ENCODE measurements at regions not wholly inside any gene's neighbourhood (a gene's known extent, or its start where the extent isn't known, plus 50 kb on each side); places are given as distances from the start of the nearest gene placed in this dataset.
"Not testable (repeated sequence)": the region's sequence is repeated elsewhere in the genome, so short reads cannot be mapped to it uniquely, and the experiment has no call there.

DNA sequence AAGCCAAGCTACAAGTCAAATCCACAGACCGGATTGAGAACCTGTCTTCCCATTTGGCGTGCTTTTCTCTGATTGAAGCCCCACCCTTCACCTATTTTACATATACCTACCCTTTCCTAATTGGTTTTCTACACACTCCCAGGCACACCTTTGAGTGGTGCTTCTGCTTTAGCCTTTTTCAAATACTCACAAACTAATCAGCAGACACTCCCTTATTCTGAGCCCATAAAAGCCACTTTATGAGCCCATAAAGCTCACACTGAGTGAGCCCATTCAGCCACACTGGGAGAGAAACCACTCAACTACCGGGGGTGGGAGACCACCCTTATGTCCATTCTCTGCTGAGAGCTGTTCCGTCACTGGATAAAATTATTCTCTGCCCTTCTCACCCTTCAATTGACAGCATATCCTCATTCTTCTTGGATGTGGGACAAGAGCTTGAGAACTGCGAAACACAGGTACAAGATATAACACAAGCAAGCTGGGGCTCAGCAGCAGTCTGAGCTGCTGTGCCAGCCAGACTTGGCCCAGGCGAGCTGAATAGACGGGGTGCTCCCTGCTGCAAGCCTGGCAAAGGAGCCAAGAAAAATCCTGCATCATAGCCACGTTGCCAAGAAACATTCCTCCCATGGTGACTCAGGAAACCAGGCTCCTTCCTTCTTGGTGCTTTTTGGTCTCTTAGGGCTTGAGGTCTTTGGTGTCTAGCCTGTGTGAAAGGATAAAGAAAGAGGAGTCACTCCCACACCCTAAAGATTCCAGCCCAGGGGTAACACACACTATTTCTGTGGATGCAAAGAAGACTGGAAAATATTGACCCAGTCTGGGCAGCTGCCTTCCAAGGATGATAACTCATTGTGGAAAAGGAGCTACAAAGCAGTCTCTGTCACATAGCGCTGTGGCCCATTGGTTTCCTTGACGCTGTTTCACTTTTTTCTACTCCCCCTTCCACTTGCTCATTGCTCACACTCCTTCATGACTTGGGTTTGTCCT lies 609.7 kb downstream of the MCTP2 start:
- DNase-seq (ENCODE audit: low read depth, low spot score): no peak

DNA sequence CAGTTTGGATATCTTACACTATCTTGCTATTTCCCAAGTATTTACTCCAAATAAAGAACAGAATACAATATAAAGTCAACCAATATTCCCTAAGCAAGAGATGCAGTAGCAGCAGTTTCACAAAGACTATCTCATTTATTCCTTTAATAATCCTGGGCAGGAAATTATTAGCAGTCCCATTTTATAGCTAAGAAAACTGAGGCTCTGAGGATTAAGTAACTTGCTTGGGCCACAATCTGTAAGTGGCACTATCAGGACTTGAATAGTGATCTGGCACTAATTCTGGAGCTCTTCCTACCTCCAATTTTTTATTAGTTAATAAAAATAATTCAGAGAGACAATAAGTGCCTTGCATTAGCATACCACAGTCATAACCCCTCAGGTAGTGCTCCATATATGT lies 611.7 kb downstream of the MCTP2 start:
- DNase-seq (ENCODE audit: low read depth, low spot score): no peak

DNA sequence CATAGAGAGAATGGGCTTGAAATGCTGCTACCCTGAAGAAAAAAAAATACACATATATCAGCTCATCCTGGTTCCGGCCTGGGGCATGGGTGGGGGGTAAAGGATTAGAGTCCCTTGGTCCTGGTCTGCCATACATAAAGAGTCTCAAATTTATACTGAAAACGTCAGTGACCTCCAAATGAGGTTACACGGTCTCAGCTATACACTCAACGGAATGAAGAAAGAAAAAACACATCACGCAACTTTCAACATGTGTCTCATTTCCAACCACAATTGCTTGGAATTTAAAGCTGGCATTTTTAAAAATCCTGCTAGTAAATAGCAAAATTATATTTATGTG lies 612.8 kb downstream of the MCTP2 start:
- DNase-seq (ENCODE audit: low read depth, low spot score): no peak

DNA sequence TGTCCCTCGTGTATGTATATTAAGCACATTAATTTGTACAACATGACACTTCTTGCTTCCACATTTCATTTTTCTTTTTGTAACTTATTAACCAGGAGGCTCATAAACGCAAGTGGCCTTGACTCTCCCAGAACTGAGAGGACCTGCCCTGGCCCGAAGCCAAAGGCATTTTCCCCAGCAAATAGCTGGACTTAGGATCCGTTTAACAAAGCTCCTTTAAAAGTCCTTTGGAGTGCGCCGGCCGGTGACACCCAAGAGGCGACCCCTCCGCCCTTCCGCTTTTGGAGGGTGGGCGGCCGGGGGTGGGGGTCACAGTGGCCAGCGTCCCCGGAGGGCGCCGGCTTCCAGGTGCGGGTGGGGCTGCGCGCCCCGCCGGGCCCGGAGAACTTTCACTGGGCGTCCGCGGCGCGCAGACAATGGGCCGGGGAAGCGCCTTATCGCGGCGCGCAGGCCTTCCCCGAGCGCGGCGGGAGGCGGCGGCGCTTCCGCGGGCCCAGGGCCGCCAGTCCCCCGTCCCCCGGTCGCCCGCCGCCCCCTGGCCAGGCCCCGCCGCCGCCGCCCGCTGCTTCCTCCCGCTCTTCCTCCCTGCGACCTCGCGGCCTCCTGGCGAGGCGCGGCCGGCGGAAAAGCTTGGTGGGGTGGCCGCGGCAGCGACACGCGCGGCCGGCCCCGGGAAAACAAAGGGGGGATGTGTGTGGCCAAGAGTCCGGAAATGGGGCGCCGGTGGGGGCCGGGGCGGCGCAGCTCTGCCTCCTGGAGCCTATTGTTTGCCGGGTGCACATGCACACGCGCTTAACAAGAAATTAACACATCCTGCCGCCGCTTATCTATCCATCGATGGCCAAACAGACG lies 613.4 kb downstream of the MCTP2 start:
- DNase-seq (ENCODE audit: low read depth, low spot score): no peak

DNA sequence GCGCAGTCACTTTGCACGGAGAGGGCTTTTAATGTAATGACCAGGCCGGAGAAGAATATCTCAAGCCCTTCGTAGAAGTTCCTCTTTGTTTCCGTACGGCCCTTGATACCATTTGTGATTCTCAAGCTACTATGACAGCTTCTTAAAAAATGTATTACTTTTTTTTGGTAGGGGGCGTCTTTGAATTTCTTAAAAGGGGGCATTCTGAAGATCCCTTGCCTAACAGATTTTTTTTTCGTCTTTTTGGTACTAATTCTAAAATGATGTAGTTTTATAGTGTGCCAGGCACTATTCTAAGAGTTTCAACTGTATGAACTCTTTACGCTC lies 614.0 kb downstream of the MCTP2 start:
- DNase-seq (ENCODE audit: low read depth, low spot score): no peak

DNA sequence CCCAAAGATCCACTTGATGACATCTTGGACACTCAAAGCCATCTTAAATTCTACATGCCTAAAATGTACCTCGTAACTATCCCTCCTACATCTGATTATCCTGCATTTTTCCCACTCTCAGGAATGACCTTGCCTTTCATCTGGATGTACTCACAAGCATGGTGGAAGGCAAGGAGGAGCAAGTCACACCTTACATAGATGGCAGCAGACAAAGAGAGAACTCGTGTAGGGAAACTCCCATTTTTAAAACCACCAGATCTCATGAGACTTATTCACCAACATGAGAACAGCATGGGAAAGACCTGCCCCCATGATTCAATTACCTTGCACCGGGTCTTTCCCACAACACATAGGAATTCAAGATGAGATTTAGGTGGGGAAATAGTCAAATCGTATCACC lies 616.0 kb downstream of the MCTP2 start:
- no peak for DNase-seq (ENCODE audit: low read depth, low spot score)

DNA sequence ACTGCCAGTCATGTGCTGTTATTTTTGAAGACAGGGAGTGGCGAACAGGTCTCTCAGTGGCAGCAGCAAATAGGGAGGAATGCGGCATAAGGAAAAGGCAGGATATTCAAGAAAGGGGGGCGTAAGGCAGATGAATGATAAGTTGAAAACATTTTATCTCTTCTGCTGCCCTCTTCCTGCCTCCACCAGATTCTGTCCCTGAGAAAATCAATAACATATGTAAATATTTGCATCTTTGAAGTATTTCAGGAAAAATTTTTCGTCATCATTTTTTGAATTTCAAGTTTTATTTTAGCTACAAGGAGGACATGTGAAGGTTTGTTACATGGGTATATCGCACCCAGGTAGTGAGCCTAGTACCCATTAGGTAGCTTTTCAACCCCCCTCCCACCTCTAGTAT lies 616.7 kb downstream of the MCTP2 start:
- DNase-seq (ENCODE audit: low read depth, low spot score): no peak

DNA sequence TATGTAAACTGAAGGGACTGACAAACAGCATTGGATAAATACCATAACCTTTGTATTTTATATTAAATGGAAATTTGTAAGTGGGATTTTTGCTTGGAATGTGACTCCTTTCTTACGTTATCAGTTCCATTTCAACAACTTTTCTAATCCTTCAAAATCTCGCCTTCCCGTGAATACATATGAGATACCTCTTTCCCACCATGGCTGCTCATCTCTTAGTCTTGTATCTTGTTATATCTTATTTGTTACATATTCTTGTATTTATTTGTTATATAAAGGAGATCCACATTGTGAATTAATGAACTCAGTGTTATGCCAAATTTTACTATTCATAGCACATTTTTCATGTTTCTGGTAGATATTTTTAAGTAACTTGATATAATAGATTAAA lies 623.7 kb downstream of the MCTP2 start:
- DNase-seq (ENCODE audit: low read depth, low spot score): no peak

DNA sequence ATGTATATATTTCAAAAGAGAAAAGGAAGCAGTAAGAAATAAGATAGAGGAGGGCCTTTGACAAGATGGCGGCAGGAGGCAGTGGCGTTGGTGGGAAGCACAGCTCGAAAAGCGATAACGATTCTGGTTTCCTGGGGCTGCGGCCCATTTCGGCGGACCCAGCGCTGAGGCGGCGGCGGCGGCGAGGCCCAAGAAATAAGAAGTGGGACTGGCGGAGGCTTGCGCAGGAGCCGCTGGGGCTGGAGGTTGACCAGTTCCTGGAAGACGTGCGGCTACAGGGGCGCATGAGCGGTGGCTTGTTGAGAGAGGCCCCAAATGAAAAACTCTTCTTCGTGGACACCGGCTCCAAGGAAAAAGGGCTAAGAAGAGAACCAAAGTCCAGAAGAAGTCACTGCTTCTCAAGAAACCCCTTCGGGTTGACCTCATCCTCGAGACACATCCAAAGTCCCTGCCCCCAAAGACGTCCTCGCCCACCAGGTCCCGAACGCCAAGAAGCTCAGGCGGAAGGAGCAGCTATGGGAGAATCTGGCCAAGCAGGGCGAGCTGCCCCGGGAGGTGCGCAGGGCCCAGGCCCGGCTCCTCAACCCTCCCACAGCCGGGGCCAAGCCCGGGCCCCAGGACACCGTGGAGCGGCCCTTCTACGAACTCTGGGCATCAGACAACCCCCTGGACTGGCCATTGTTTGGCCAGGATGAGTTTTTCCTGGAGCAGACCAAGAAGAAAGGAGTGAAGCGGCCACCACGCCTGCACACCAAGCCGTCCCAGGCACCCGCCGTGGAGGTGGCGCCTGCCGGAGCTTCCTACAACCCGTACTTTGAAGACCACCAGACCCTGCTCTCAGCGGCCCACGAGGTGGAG lies 624.3 kb downstream of the MCTP2 start:
- no peak for DNase-seq (ENCODE audit: low read depth, low spot score)

DNA sequence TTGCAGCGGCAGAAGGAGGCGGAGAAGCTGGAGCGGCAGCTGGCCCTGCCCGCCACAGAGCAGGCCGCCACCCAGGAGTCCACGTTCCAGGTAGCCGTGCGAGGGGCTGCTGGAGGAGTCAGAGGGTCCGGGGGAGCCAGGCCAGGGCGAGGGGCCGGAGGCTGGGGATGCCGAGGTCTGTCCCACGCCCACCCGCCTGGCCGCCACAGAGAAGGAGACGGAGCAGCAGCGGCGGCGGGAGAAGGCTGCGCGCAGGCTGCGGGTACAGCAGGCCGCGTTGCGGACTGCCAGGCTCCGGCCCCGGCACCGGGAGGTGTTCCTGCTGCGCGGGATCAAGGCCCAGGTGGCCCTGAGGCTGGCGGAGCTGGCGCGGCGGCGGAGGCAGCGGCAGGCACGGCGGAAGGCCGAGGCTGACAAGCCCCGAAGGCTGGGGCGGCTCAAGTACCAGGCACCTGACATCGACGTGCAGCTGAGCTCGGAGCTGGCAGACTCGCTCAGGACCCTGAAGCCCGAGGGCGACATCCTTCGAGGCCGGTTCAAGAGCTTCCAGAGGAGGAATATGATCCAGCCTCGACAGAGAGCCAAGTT lies 625.0 kb downstream of the MCTP2 start:
- no peak for DNase-seq (ENCODE audit: low read depth, low spot score)

DNA sequence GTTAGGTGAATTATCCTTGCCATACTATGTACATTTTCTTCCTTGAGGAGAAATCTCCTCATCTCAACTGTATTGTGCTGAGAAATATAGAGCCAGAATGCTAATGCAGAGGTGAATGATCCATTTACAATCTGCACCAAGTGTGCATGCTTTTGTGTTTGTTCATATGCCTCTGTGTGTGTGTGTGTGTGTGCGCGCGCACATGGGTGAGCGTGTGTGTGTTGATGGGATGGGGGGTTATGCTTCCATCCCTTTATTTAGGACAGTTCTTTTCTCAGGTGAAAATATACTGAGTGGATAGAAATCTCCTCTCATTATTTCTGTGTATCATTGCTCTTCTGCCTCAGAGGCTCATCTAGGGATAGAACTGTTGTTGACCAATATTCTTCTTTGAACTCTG lies 626.1 kb downstream of the MCTP2 start:
- DNase-seq (ENCODE audit: low read depth, low spot score): no peak

DNA sequence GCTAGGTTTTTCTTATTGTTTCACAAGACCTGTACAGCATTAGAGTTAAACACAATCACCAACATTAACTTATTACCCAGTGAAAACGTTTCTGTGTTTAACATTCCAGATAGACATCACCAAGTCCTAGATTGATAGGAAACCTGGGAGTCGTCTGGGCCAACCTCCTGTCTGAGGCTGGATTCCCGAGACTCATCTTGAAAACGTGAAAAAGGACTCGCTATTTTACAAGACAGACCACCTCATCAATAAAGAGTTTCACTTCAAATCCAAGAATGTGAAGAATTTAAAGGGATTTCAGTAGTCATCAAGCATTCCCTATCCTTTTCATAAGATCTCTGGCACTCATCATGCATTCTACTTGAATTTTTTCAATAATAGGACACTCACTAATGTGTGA lies 626.6 kb downstream of the MCTP2 start:
- no peak for DNase-seq (ENCODE audit: low read depth, low spot score)

DNA sequence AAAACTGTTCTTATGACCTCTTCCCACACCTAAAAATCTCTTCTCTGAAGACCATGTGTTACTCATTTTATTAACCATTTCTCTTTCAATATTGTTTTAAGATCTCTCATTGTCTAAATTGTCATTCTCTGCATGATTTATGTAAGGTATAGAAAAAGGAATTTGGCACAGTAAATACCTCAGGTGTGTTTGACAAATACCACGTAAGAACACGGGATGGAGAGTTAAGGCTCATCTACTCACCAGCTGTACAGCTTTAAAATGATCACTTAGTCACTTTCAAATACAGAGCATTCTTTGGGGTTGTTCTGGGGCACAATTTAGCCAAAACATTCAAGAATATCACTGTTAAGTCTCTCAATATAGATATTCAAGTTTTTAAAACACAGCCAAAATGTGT lies 627.1 kb downstream of the MCTP2 start:
- DNase-seq (ENCODE audit: low read depth, low spot score): no peak

DNA sequence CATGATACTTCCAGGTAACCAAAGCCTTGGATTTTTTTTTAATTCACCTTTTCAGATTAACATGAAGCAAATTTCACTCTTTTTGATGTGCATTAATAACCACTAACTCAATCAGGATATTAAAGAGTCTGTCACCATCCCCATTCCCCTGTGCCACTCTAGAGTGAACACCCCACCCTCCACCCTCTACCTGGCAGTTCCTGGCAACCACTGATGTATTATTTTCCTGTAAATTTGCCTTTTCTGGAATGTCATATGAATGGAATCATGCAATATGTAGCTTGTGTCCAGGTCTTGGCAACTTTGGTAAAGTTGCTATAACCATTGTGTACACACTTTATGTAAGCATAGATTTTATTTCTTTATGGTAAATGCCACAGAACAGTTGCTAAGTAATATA lies 627.6 kb downstream of the MCTP2 start:
- DNase-seq (ENCODE audit: low read depth, low spot score): no peak

DNA sequence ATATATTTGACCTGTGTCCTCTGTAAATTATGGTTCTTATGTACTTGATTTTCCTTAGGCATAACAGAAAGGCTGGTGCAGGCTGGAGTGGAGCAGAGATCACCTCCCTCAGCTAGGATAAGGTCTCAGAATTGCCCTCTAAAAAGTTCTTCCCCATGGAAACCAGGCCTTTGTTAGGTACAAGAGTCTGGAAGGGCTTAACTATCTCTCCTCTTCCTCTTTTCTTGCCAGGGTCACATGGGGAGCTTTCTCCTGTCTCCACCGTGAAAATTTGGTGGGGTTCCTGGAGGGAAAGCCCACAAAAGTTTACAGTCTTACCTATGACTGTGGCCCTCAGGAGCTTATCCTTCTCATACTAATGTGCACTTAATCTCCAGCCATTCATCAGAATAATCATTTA lies 633.2 kb downstream of the MCTP2 start:
- DNase-seq (ENCODE audit: low read depth, low spot score): no peak

DNA sequence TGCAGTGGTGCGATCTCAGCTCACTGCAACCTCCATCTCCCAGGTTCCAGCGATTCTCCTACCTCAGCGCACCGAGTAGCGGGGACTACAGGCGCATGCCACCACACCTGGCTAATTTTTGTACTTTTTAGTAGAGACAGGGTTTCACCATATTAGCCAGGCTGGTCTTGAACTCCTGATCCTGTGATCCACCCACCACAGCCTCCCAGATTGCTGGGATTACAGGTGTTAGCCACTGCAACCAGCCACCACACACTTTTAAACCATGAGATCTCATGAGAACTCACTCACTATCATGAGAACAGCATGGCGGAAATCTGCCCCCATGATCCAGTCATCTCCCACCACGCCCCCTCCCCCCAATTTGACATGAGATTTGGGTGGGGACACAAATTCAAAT lies 636.9 kb downstream of the MCTP2 start:
- not testable (repeated sequence) for DNase-seq (ENCODE audit: low read depth, low spot score)

DNA sequence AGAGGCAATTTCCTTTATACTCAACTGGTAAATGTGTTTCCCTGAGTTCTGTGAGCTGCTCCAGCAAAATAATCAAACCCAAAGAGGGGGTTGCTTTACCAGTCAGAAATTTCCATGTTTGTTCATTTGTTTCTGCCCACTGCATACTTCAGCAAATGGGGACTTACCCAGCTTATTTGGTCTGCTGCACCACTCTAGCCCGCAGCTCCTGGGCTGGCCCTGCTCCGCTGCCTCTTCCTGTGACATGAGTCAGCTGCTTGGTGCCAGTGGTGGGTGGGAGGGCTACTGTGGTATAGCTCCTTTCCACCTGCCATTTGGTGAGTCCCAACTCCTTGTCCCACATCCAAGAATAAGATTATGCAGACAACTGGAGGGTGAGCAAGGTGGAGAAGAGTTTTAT lies 644.2 kb downstream of the MCTP2 start:
- DNase-seq (ENCODE audit: low read depth, low spot score): no peak

DNA sequence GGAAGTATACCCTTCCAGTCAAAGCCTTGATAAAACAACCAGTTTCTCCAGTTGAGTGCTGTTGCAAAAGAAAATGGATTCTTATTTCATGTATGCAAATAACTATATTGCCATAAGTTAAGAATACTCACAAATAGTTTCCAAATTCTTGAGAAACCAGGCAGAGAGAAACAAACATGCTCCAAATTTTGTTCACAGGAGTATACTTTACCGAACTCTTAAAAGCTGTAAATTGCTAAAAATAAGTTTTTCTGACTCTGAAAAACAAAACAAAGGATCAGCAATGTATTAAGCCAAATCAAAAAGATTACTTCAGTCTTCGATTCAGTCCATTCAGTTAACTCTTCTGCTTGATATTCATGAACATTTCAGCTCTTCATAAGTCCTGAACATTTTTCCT lies 646.5 kb downstream of the MCTP2 start:
- DNase-seq (ENCODE audit: low read depth, low spot score): no peak

DNA sequence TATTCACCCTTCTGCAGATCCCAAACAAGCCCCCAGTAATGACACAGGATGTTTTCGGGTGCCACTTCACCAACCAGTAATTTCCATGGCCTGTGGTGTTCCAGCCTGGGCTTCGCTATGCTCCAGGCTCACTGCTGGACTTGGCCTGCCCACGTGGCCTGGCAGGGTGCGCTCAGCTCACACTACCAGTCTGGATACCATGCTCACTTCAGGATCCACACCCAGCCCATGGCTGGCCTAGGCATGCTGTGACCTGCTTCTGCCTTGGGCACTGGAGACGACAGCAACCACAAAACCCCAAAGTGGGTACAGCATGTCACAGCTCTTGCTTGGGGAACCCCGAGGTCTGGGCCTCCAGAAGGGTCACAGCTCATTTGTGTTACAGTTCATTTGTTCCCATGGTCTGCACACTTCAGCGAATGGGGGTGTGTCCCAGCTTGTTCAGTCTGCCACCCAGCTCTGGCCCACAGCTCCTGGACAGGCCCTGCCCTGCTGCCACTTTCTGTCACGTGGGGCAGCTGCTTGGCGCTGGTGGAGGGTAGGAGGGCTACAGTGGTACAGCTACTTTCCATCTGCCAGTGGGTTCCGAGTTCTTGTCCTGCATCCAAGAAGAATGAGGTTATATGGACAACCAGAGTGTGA lies 650.8 kb downstream of the MCTP2 start:
- DNase-seq (ENCODE audit: low read depth, low spot score): no peak

DNA sequence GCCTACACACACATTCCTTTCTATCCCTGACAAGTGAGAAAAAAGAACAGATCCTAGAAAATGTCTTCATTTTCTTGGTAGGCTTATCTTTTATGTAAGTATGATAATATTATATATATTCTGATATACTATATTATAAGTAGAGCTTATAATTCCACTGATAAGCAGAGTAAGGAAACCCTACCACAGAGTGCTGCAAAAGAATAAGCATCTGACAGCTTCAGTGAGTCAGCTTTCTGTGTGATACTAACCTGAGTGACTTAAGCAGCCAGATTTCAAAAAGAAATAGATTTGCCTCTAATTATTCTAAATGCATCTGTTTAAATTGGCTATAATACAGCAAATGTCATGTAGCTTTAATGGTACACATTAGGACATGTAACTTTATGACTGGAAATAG lies 656.0 kb downstream of the MCTP2 start:
- no peak for DNase-seq (ENCODE audit: low read depth, low spot score)

DNA sequence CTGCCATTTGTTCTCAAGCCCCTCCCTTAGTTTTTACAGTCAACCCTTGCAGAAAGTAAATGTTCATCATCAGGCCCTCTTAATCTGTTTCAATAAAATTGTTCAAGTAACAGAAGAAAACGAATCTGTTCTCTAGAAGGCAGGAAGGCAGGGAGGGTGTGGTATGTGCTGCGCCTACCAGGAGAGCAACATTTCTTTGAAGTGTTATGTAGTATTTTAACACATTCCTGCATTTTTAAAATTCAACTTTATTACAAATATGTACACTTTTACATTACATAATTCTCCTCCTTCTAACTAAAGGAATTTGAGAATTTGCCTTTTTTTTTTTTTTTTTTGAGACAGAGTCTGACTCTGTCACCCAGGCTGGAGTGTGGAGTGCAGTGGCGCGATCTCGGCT lies 657.8 kb downstream of the MCTP2 start:
- DNase-seq (ENCODE audit: low read depth, low spot score): no peak
